ENCODE measurements at regions not wholly inside any gene's neighbourhood (a gene's known extent, or its start where the extent isn't known, plus 50 kb on each side); places are given as distances from the start of the nearest gene placed in this dataset.
"Not testable (repeated sequence)": the region's sequence is repeated elsewhere in the genome, so short reads cannot be mapped to it uniquely, and the experiment has no call there.

DNA sequence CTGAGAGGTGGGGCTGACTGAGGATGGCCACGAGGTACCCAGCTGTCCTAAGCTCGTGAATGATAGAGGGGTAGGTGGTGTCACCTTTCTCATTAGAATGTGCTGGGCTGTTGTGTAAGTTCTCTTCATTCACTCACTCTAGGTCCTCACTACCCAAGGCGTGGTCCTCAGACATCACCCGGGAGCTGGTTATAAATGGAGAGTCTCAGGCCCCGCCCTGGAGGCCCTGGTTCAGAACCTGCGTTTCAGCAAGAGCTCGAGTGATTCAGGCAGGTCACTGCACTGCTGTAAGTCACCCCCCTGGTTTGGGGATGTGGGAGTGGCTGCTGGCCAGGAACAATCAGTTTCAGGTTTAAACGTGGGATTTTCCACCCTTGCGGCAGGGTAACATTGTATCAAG, 139.8 kb downstream of the FOXL1 start:
- H3K9me3 Mint-ChIP-seq, result no peaks in the 10 kb centered on the region
- no peak overlapping the region for H3K27ac Mint-ChIP-seq
- ATAC-seq, result peak; percentile 40 to 65
- H3K36me3 Mint-ChIP-seq, result no peaks in the 10 kb centered on the region
- peak in 1 of 2 donors; percentile 8 for DNase-seq (ENCODE audit: low spot score in 2 of 2)

GRCh38 chr16:86722970-86723369, 144.6 kb downstream of the FOXL1 start:
- no peaks in the 10 kb centered on the region for H3K36me3 Mint-ChIP-seq
- DNase-seq (ENCODE audit: low spot score in 2 of 2), result no peak
- ATAC-seq, result no peak
- H3K27ac Mint-ChIP-seq, result no peak overlapping the region
- H3K9me3 Mint-ChIP-seq, result no peaks in the 10 kb centered on the region

- H3K27ac Mint-ChIP-seq, result no peak overlapping the region
Observed at GRCh38 chr16:86723689-86724088, 145.3 kb downstream of the FOXL1 start.

GRCh38 chr16:86725401-86725800, 147.1 kb downstream of the FOXL1 start:
- DNase-seq (ENCODE audit: low spot score in 2 of 2) (no peak), ATAC-seq (no peak)
- H3K36me3 Mint-ChIP-seq, result no peaks in the 10 kb centered on the region
- H3K9me3 Mint-ChIP-seq, result no peaks in the 10 kb centered on the region
- no peak overlapping the region for H3K27ac Mint-ChIP-seq

More at GRCh38 chr16:86723689-86724088, 145.3 kb downstream of the FOXL1 start:
- ATAC-seq (no peak), DNase-seq (ENCODE audit: low spot score in 2 of 2) (no peak)
- H3K9me3 Mint-ChIP-seq, result no peaks in the 10 kb centered on the region
- H3K36me3 Mint-ChIP-seq, result no peaks in the 10 kb centered on the region

- no peak for ATAC-seq
- no peak overlapping the region for H3K27ac Mint-ChIP-seq
- H3K9me3 Mint-ChIP-seq, result no peaks in the 10 kb centered on the region
- no peak for DNase-seq (ENCODE audit: low spot score in 2 of 2)
- no peaks in the 10 kb centered on the region for H3K36me3 Mint-ChIP-seq
Observed at GRCh38 chr16:86726340-86726739, 148.0 kb downstream of the FOXL1 start.

GRCh38 chr16:86727131-86727530, 148.8 kb downstream of the FOXL1 start:
- Mint-ChIP-seq H3K27ac (no peak overlapping the region), H3K9me3 (no peaks in the 10 kb centered on the region), H3K36me3 (peaks cover 0 to 1% of the 10 kb centered on the region in 2 donors)
- DNase-seq (ENCODE audit: low spot score in 2 of 2) (no peak), ATAC-seq (no peak)

- ATAC-seq, result no peak
- H3K36me3 Mint-ChIP-seq, result peaks cover 0 to 6% of the 10 kb centered on the region in 2 donors
- H3K9me3 Mint-ChIP-seq, result no peaks in the 10 kb centered on the region
- peak overlapping the region in 1 of 2 donors; percentile 45 for H3K27ac Mint-ChIP-seq
- no peak for DNase-seq (ENCODE audit: low spot score in 2 of 2)
Observed at GRCh38 chr16:86727632-86728031, 149.3 kb downstream of the FOXL1 start.

DNA sequence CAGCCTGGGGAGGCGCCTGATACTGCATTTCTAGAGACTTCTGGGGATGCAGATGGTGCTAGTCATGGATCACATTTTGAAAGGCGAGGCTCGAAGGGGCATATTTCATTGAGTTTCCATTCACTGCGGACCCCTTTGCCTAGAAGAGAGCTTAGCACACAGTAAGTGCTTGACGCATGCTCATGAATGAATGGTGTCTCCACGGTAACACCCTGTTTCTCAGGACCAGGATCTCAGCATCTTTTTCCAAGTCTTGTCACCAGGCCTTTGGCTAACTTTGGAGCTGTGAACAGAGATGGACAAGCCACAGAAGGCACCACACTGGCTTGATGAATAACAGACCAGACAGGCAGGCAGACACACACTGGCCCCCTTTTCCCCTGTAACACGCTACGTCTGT, 151.3 kb downstream of the FOXL1 start:
- no peaks in the 10 kb centered on the region for H3K9me3 Mint-ChIP-seq
- no peak for ATAC-seq
- H3K36me3 Mint-ChIP-seq, result peaks cover 0 to 6% of the 10 kb centered on the region in 2 donors
- H3K27ac Mint-ChIP-seq, result no peak overlapping the region
- no peak for DNase-seq (ENCODE audit: low spot score in 2 of 2)

DNA sequence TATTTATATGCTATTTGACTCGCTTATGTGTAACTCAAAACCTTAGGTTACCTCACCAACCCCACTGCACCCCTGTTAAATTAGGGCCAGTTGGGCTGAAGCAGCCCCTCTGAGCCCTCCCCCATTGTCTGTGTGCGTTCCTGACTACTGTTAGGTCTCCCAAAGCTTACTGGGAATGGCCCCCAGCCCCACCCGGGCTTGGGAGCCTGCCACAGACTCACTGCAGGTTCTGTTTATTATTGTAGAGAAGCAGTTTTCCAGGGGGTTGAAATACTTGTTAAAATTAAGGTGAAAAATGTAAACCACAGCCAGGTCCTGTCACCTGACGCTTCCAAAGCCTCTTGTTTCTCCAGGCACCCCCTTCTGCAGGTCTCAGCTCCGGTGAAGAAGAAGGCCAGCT, 151.7 kb downstream of the FOXL1 start:
- DNase-seq (ENCODE audit: low spot score in 2 of 2), result no peak
- Mint-ChIP-seq H3K36me3 (peaks cover 0 to 6% of the 10 kb centered on the region in 2 donors), H3K27ac (no peak overlapping the region), H3K9me3 (no peaks in the 10 kb centered on the region)
- no peak for ATAC-seq

- Mint-ChIP-seq H3K27ac (no peak overlapping the region), H3K9me3 (no peaks in the 10 kb centered on the region), H3K36me3 (peaks cover 0 to 6% of the 10 kb centered on the region in 2 donors)
- DNase-seq (ENCODE audit: low spot score in 2 of 2), result no peak
- ATAC-seq, result no peak
Observed at GRCh38 chr16:86730597-86730996, 152.2 kb downstream of the FOXL1 start.

- H3K9me3 Mint-ChIP-seq, result no peaks in the 10 kb centered on the region
- H3K27ac Mint-ChIP-seq, result no peak overlapping the region
- DNase-seq (ENCODE audit: low spot score in 2 of 2), result no peak
- H3K36me3 Mint-ChIP-seq, result peaks cover 0 to 6% of the 10 kb centered on the region in 2 donors
- ATAC-seq, result no peak
Observed at GRCh38 chr16:86732621-86733295, 154.4 kb downstream of the FOXL1 start.

DNA sequence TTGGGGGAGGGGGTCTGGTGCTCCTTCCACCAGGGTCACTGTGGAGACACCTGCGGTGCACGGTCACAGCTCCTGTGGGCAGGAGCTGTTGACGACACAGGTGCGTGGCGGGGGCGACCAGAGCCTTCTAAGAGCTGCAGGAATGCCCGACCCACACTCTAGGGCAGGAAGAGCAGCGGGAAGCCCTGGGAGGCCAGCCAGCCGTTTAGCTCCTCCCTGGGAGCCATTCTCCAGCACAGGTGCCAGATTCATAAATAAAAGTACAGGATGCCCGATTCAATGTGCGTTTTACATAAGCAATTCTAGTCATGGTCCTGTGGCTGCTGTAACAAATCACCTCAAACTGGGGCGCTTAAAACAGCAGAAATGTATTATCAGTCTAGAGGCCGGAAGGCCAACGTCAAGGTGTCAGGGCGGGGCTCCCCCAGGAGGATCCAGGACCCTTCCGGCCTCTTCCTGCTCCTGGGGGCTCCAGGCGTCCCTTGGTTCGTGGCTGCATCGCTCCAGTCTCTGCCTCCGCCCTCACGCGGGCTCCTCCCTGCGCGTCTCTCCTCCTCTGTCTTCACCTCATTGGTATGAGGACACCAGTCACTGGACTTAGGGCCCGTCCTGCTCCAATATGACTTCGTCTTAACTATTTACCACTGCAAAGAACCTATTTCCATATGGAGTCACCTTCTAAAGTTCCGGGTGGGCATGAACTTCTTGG, 155.4 kb downstream of the FOXL1 start:
- Mint-ChIP-seq H3K36me3 (peaks cover 0 to 6% of the 10 kb centered on the region in 2 donors), H3K27ac (no peak overlapping the region), H3K9me3 (no peaks in the 10 kb centered on the region)
- DNase-seq (ENCODE audit: low spot score in 2 of 2), result no peak
- ATAC-seq, result no peak

- H3K9me3 Mint-ChIP-seq, result no peaks in the 10 kb centered on the region
- DNase-seq (ENCODE audit: low spot score in 2 of 2) (no peak), ATAC-seq (no peak)
- peaks cover 0 to 6% of the 10 kb centered on the region in 2 donors for H3K36me3 Mint-ChIP-seq
- H3K27ac Mint-ChIP-seq, result no peak overlapping the region
Observed at GRCh38 chr16:86734543-86735460, 156.5 kb downstream of the FOXL1 start.

GRCh38 chr16:86735727-86736126, 157.4 kb downstream of the FOXL1 start:
- no peak for ATAC-seq
- Mint-ChIP-seq H3K36me3 (peaks cover 0 to 6% of the 10 kb centered on the region in 2 donors), H3K27ac (no peak overlapping the region), H3K9me3 (no peaks in the 10 kb centered on the region)
- DNase-seq (ENCODE audit: low spot score in 2 of 2), result no peak

GRCh38 chr16:86736502-86736901, 158.2 kb downstream of the FOXL1 start:
- DNase-seq (ENCODE audit: low spot score in 2 of 2), result no peak
- no peak for ATAC-seq
- Mint-ChIP-seq H3K36me3 (peaks cover 0 to 6% of the 10 kb centered on the region in 2 donors), H3K27ac (no peak overlapping the region), H3K9me3 (no peaks in the 10 kb centered on the region)

GRCh38 chr16:86737083-86737482, 158.7 kb downstream of the FOXL1 start:
- DNase-seq (ENCODE audit: low spot score in 2 of 2), result no peak
- Mint-ChIP-seq H3K27ac (no peak overlapping the region), H3K9me3 (no peaks in the 10 kb centered on the region), H3K36me3 (peaks cover 0 to 5% of the 10 kb centered on the region in 2 donors)
- ATAC-seq, result no peak

DNA sequence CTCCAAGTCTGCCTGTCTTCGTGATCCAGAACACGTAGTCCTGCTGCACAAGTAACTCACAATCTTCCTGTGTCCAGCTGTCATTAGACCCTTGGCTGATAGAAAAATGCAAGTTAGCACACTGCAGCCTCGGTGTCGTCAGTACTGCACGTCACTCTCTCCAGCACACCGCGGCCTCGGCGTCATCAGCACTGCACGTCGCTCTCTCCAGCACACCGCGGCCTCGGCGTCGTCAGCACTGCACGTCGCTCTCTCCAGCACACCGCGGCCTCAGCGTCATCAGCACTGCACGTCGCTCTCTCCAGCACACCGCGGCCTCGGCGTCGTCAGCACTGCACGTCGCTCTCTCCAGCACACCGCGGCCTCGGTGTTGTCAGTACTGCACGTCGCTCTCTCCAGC, 160.0 kb downstream of the FOXL1 start:
- not testable (repeated sequence) for H3K27ac Mint-ChIP-seq; H3K36me3 Mint-ChIP-seq; ATAC-seq; DNase-seq (ENCODE audit: low spot score in 2 of 2); H3K9me3 Mint-ChIP-seq

Measured in activated naive CD4-positive, alpha-beta T cell treated with anti-CD3 and anti-CD28 coated beads, Interleukin-2, amount 50 U/mL, for 72 hours (primary cell).